Activated naive CD8-positive, alpha-beta T cell treated with anti-CD3 and anti-CD28 coated beads for 36 hours (primary cell): ENCODE measurements at regions not wholly inside any gene's neighbourhood (a gene's known extent, or its start where the extent isn't known, plus 50 kb on each side); places are given as distances from the start of the nearest gene placed in this dataset.

ENCODE experiments used
- DNase-seq: peaks from one replicate; pipeline ENCODE4 v3.0.0; 2021
- H3K27ac Mint-ChIP-seq: one replicate; pipeline ENCODE4 v1.8.0; 2022; ENCODE audit warnings: mild to moderate bottlenecking, moderate library complexity, mixed read lengths
- H3K27me3 Mint-ChIP-seq: one replicate; pipeline ENCODE4 v1.8.0; 2022; ENCODE audit warnings: mild to moderate bottlenecking, mixed read lengths
- H3K36me3 Mint-ChIP-seq: one replicate; pipeline ENCODE4 v1.8.0; 2021; ENCODE audit warnings: mild to moderate bottlenecking, mixed read lengths
- H3K4me1 Mint-ChIP-seq: one replicate; pipeline ENCODE4 v1.8.0; 2021; ENCODE audit warnings: mixed read lengths
- H3K4me3 Mint-ChIP-seq: one replicate; pipeline ENCODE4 v1.8.0; 2022; ENCODE audit warnings: mild to moderate bottlenecking, moderate library complexity, mixed read lengths
- H3K9me3 Mint-ChIP-seq: one replicate; pipeline ENCODE4 v1.8.0; 2022; ENCODE audit warnings: mixed read lengths

- no peaks in the 10 kb centered on the region for H3K36me3 Mint-ChIP-seq
- peaks cover 3% of the 10 kb centered on the region for H3K4me1 Mint-ChIP-seq
- H3K9me3 Mint-ChIP-seq: peaks cover 2% of the 10 kb centered on the region
- H3K4me3 Mint-ChIP-seq: no peak overlapping the region
- no peaks in the 10 kb centered on the region for H3K27me3 Mint-ChIP-seq
- no peak for DNase-seq
- H3K27ac Mint-ChIP-seq: no peak overlapping the region
Observed at GRCh38 chr9:8014997-8015682, 215.6 kb upstream of the DMAC1 start.

- Mint-ChIP-seq H3K4me3 (no peak overlapping the region), H3K36me3 (no peaks in the 10 kb centered on the region), H3K27me3 (no peaks in the 10 kb centered on the region), H3K9me3 (peaks cover 6% of the 10 kb centered on the region), H3K27ac (no peak overlapping the region), H3K4me1 (peaks cover 3% of the 10 kb centered on the region)
- no peak for DNase-seq
Observed at GRCh38 chr9:8012986-8013385, 213.4 kb upstream of the DMAC1 start.

DNA sequence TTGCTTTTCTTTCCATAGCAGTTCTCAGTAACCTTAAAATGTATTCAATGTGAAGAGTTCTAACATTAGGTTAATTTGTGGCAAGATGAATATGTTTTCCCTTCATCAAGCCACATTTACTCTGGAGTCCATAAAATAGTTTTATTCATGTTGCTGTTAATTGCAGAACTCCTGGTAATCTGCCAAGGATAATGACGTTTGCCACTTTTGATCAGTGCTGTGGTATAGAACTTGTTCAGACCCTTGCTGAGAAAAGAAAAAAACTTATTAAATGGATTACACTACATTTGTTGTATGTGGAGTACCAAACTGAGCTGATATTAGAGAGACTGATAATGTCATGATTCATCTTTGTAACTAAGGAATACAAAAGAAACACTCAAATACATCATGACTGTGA is 212.4 kb upstream of the DMAC1 start:
- Mint-ChIP-seq H3K4me1 (peaks cover 3% of the 10 kb centered on the region), H3K27ac (no peak overlapping the region), H3K36me3 (peaks cover under 1% of the 10 kb centered on the region), H3K4me3 (no peak overlapping the region), H3K27me3 (no peaks in the 10 kb centered on the region), H3K9me3 (peaks cover 7% of the 10 kb centered on the region)
- DNase-seq: no peak

DNA sequence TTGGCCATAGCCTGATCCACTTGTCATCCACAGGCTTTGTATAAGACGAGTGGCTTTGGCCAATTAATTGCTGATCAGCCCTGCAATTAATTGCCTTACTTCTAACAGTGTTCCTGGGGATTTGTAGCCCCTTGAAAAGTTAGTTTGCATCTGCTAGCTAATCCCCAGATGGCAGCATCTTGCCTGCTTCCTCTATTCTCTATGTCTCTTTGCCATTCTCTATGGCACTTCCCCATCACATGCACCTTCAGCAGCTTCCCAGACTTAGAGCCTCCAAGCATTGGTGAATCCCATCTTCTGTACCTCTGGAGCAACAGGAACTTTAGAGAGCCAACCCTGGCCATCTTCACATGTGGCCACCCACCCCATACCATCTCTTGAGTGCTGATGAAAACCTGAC is 197.0 kb upstream of the DMAC1 start:
- Mint-ChIP-seq H3K36me3 (no peaks in the 10 kb centered on the region), H3K4me3 (no peak overlapping the region), H3K27me3 (no peaks in the 10 kb centered on the region), H3K9me3 (no peaks in the 10 kb centered on the region), H3K4me1 (peaks cover 2% of the 10 kb centered on the region), H3K27ac (no peak overlapping the region)
- no peak for DNase-seq

GRCh38 chr9:7988644-7989280 is 189.2 kb upstream of the DMAC1 start:
- peaks cover 5% of the 10 kb centered on the region for H3K36me3 Mint-ChIP-seq
- no peak overlapping the region for H3K4me3 Mint-ChIP-seq
- no peak overlapping the region for H3K27ac Mint-ChIP-seq
- peaks cover 7% of the 10 kb centered on the region for H3K4me1 Mint-ChIP-seq
- peaks cover 8% of the 10 kb centered on the region for H3K9me3 Mint-ChIP-seq
- peaks cover 3% of the 10 kb centered on the region for H3K27me3 Mint-ChIP-seq
- DNase-seq: no peak

DNA sequence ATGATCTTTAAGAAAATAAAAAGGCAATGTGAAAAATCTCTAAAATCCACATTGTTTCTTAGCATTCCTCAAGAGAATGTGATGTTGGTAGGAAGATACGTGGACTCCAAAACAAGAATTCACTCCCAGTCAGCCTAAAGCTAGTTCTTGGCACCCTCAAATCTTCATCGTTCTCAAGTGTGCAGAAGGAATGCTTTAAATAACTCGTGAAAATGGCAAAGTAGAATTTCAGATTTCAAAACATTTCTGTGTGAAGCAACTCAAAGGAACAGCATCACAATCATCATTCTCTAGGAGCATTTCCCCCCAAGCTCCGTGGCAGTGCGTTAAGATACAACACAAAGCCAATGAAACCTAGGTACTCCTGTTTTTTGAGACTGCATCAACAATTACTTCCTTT is 185.1 kb upstream of the DMAC1 start:
- Mint-ChIP-seq H3K9me3 (peaks cover 5% of the 10 kb centered on the region), H3K36me3 (peaks cover 5% of the 10 kb centered on the region), H3K4me1 (peaks cover 43% of the 10 kb centered on the region), H3K27me3 (no peaks in the 10 kb centered on the region), H3K27ac (no peak overlapping the region), H3K4me3 (no peak overlapping the region)
- no peak for DNase-seq

DNA sequence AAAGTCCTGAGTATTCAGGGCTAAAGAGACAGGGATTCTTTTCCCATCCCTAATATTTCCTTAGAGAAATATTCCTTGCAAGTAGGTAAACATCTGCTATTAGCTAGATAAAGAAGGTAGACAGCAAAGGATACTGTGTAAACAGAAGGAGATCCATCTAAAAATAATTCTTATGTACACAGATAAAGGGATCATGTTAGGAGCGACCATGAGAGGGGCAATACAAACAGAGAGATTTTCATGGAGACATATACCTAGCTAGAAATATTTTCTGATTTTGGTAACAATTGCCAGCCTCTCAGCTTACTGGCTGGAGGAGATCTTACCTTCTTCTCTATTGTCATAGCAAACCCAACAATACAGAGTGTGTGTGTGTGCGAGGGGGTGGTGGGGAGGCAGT is 184.6 kb upstream of the DMAC1 start:
- Mint-ChIP-seq H3K27me3 (no peaks in the 10 kb centered on the region), H3K9me3 (peaks cover 5% of the 10 kb centered on the region), H3K27ac (no peak overlapping the region), H3K4me3 (no peak overlapping the region), H3K36me3 (peaks cover 5% of the 10 kb centered on the region), H3K4me1 (peaks cover 45% of the 10 kb centered on the region)
- DNase-seq: no peak

- H3K4me1 Mint-ChIP-seq: peaks cover 42% of the 10 kb centered on the region
- H3K27me3 Mint-ChIP-seq: no peaks in the 10 kb centered on the region
- H3K36me3 Mint-ChIP-seq: no peaks in the 10 kb centered on the region
- H3K4me3 Mint-ChIP-seq: no peak overlapping the region
- peak overlapping the region; percentile 89 for H3K27ac Mint-ChIP-seq
- no peak for DNase-seq
- H3K9me3 Mint-ChIP-seq: peaks cover under 1% of the 10 kb centered on the region
Observed at GRCh38 chr9:7983490-7983889, 183.9 kb upstream of the DMAC1 start.

GRCh38 chr9:7982907-7983306 is 183.3 kb upstream of the DMAC1 start:
- Mint-ChIP-seq H3K4me3 (peak overlapping the region; percentile 33), H3K27ac (peak overlapping the region; percentile 89), H3K36me3 (no peaks in the 10 kb centered on the region), H3K9me3 (no peaks in the 10 kb centered on the region), H3K27me3 (no peaks in the 10 kb centered on the region), H3K4me1 (peaks cover 45% of the 10 kb centered on the region)
- no peak for DNase-seq

GRCh38 chr9:7980691-7981289 is 181.2 kb upstream of the DMAC1 start:
- peaks cover 3% of the 10 kb centered on the region for H3K36me3 Mint-ChIP-seq
- H3K27me3 Mint-ChIP-seq: no peaks in the 10 kb centered on the region
- peaks cover 63% of the 10 kb centered on the region for H3K4me1 Mint-ChIP-seq
- H3K9me3 Mint-ChIP-seq: no peaks in the 10 kb centered on the region
- peak; percentile 24 for DNase-seq
- H3K4me3 Mint-ChIP-seq: no peak overlapping the region
- peak overlapping the region; percentile 60 for H3K27ac Mint-ChIP-seq

DNA sequence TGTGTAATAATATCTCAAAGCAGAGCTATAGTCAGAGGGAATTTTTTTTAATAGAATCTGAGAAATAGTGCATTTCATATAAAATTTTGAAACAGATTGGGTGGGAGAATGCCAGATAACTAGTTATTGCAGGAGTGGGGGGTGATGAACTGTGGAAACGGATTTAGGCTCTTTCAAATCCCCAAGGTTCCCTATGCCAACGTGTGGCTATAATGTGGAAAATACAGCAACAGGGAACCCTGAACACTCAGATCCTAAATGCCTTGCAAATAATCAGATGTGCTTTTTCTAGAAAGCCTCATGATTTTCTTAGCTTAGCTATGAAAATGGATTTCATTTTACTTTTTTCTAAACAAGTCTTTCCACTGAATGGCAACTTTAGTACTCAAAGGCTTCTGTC is 180.5 kb upstream of the DMAC1 start:
- no peaks in the 10 kb centered on the region for H3K27me3 Mint-ChIP-seq
- no peak overlapping the region for H3K4me3 Mint-ChIP-seq
- peaks cover 69% of the 10 kb centered on the region for H3K4me1 Mint-ChIP-seq
- peaks cover 3% of the 10 kb centered on the region for H3K36me3 Mint-ChIP-seq
- DNase-seq: no peak
- no peaks in the 10 kb centered on the region for H3K9me3 Mint-ChIP-seq
- H3K27ac Mint-ChIP-seq: no peak overlapping the region

DNA sequence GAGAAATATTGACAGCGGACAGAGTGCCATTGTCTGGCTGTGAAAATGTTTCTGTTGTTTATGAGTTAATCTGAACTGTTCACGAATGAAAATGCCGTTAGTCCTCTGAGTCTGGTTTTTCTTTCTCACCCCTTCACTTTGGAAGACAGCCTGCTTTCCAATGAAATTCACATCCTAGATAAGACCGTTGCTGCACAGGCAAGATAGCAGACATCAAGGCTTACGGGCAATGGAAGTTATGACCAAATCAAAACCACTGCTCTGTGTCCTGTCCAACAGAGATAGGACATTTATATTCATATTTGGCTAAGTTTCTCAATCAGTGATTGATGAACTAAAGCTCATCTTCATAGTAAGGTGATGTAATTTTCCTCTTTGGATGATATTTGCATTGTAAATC is 180.0 kb upstream of the DMAC1 start:
- Mint-ChIP-seq H3K27me3 (no peaks in the 10 kb centered on the region), H3K4me1 (peaks cover 73% of the 10 kb centered on the region), H3K27ac (no peak overlapping the region), H3K9me3 (peaks cover 3% of the 10 kb centered on the region), H3K4me3 (no peak overlapping the region), H3K36me3 (peaks cover 7% of the 10 kb centered on the region)
- DNase-seq: no peak

GRCh38 chr9:7977586-7977985 is 178.0 kb upstream of the DMAC1 start:
- DNase-seq: no peak
- Mint-ChIP-seq H3K4me3 (peak overlapping the region; percentile 13), H3K4me1 (peaks cover 72% of the 10 kb centered on the region), H3K36me3 (peaks cover 7% of the 10 kb centered on the region), H3K27ac (peak overlapping the region; percentile 92), H3K9me3 (peaks cover 4% of the 10 kb centered on the region), H3K27me3 (no peaks in the 10 kb centered on the region)

DNA sequence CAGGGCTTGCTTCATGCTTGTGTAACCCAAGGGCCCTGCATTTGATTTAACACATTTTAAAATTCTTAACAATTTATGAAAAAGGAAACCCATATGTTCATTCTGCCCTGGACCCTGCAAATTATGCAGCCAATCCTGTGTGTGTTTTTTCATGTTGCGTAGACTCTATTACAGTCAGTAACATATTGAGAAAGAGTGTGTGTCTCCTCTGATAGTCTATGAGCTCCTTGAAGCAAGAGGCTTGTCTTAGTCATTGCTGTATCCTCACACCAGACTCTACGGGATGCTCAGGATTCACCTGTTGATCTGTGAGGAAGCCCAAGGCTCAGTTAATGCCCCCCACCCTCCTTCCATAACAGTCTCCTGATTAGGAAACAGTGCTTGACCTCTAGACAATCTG is 177.3 kb upstream of the DMAC1 start:
- Mint-ChIP-seq H3K27ac (peak overlapping the region; percentile 92), H3K36me3 (peaks cover 7% of the 10 kb centered on the region), H3K4me3 (no peak overlapping the region), H3K27me3 (no peaks in the 10 kb centered on the region), H3K9me3 (peaks cover 4% of the 10 kb centered on the region), H3K4me1 (peaks cover 73% of the 10 kb centered on the region)
- no peak for DNase-seq

DNA sequence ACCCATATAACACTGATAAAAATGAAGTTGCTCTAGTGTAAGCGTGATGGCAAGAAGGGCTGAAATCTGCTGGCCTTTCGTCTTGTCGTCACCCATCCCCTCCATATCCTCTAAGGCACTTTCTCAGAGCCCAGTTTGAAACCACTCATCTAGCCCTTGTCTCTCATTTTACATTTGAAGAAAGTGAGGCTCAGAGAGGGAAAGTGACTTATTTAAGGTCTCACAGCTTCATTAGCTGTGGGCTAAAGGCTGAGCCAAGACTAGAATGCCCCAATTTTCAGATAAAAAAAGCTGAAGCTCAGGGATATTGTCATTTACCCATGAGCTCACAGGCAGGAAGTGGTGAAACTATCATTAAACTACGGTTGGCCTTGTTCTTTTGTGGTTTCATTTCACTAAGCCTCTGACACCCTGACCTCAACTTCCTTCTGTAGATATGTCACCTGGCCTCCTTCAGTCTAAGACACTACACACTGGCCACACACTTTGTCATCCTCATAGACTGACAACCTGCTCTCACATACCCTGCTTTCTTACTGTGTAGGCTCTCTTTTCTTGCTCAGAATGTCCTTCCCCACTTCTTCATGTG is 176.7 kb upstream of the DMAC1 start:
- Mint-ChIP-seq H3K4me1 (peaks cover 69% of the 10 kb centered on the region), H3K4me3 (peak overlapping the region; percentile 40), H3K36me3 (peaks cover 7% of the 10 kb centered on the region), H3K27me3 (no peaks in the 10 kb centered on the region), H3K27ac (peak overlapping the region; percentile 92), H3K9me3 (peaks cover 6% of the 10 kb centered on the region)
- DNase-seq: peak; percentile 45
